HK-2 (cell line): ENCODE measurements at regions not wholly inside any gene's neighbourhood (a gene's known extent, or its start where the extent isn't known, plus 50 kb on each side); places are given as distances from the start of the nearest gene placed in this dataset.
"Not testable (repeated sequence)": the region's sequence is repeated elsewhere in the genome, so short reads cannot be mapped to it uniquely, and the experiment has no call there.

ENCODE experiments used
- DNase-seq: peaks from one replicate; pipeline ENCODE4 v3.0.0-alpha.2; 2018; ENCODE audit not compliant: unreplicated experiment

DNA sequence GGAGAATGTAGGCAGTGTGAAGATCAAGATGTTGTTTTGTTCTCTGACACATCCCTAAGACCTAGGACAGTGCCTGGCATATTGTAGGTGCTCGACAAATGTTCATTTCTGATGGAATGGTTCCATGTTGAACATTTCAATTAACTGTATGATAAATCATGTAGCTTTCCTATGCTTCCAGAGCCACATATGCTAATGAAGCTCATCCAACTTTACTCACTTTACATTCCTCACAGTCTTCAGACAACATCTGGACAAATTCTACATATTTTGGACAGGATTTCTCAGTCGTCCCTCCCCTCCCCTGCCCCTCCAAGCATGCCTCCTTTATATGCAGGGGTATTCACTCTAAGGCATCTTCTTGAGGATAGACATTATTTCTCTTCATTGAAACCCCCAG is 177.9 kb downstream of the BLID start:
- no peak for DNase-seq

DNA sequence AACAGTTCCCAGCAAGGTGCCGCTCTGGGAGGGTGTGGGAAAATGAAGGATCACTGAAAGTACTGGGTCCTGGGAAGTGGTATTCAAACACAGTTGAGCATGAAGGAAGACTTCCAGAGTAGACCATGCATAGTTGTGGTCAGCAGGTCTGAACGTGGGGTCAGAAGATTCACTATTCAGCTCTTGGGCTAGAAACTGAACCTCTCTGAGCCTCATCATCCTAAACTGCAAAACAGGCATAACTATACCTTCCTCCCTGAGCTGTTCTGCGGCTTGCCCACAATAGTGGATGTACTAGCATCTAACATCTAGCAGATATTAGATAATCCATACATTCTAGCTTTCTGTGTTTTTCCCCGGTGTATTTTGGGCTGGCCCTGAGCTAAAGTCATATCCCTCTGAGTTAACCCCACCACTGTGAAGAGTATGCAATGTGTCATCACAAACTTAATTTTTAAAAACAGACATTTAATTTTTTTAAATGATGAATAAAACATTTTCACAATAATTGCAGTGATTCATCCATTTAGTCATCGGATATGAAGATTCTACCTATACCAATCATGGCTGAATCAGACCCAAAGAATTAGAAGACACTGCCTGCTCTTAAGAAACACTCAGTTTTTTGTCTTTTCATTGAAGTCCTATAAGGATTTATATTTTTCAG is 179.1 kb downstream of the BLID start:
- no peak for DNase-seq

DNA sequence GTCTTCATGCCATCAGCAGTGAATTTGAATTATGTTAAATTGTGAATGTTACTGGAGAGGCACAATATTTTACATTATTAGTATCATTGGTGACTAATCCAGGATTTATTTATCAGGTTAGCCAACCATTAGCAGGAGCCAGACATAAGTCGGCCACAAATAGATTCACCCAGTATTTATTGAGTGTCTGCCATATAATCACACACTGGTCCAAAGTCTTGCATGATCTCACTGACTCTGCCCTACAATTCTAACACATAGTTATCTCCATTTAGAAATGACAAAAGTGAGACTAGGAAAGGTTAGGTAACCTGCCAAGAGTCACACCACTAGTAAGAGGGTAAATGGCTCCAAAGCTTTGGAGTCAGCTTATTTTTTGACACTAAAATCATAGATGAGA is 179.6 kb downstream of the BLID start:
- no peak for DNase-seq

DNA sequence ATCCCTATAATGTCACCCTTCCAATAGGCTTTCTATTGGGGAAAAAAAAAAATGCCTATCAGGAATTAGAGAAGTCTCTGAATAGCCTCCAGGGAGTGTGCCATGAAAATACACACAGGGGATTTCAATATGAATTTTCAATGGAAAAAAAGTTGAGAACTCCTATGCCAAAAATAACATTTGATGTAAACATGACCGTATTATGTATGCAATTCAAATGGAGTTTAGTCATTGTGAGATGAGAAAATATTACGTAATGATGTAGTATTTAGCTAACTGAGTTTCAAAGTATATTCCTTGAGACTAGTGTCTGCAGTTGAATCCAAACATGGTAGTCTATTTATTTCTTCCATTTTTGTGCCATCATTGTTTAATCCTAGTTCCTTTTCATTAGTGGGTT is 182.3 kb downstream of the BLID start:
- no peak for DNase-seq

DNA sequence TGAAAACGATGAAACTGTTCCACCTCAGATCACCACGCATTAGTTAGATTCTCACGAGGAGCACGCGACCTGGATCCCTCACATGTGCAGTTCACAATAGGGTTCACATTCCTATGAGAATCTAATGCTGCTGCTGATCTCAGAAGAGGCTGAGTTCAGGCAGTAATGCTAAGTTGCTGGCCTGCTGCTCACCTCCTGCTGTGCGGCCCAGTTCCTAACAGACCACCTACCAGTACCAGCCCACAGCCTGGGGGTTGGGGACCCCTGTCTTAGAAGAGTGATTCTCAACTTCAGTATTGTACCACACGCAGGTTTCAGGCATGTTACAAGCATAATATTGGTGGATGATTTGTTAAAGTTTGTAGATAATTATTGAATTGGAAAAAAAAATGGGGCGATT is 182.7 kb downstream of the BLID start:
- no peak for DNase-seq

DNA sequence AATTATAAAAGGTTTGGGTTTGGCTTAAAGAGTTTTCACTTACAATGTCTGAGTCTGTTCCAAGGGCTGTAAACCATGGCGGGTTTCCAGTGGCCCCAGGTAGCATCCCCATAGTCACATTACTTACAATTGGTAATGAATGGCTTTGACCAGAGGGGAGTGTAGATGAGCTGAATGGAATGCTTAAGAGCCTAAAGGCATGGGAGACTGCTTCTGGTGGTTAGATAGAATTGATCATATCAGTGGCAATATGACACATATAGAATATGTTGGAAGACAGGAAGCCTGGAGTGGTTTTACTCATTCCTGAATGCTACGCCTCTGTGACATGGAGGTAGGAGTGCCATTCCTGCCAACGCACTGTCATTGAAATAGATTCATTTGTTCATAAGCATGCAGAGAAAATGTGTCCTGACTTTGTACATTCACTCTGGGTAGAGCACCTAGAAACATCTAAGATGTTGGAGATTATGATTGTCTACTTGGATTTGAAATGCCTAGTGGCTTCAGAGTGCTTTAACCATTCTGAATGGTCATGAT is 183.3 kb downstream of the BLID start:
- DNase-seq, result no peak

DNA sequence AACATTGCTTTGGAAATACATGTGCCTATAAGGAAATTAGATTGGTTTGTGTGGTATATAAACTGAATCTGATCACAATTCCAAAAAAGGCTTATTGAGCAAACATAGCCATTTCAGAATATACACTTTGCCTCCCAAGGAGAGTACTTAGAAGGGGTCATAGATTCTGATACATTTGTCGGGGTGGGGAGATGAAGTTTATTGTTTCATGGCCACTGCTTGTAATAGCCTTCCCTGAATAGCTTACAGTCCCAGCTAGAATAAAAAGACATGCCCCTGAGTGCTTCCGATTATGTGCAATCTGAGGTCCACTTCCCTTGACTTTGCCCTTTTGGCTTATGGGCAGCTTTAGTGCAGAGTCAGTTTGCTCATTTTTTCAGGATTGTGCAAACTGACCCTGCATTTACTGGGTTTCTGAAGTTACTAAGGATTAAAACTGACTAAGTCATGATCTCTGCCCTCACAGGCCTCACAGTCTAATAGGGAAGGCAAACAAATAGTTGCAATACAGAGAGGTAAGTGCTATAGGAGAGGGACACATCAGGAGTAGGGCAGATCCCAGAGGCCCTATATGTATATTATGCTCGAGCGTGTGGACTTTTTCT is 184.2 kb downstream of the BLID start:
- DNase-seq, result no peak

DNA sequence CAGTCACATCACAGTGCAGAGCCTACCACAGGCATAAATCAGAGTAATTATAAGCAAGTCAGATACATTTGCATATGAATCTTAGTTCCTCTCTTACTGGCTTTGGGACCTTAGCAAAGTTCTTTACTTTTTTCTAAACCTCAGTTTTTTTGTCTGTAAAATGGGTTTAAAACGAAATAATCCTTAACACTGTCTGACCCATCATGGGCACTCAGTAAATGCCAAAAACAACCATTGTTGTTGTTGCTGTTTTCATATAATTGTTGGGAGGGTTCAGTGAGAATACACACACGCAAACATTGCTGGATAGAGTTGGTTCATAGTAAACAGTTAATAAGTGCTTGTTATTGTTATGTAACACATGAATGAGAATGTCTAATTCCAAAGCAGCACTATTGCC is 184.9 kb downstream of the BLID start:
- no peak for DNase-seq

DNA sequence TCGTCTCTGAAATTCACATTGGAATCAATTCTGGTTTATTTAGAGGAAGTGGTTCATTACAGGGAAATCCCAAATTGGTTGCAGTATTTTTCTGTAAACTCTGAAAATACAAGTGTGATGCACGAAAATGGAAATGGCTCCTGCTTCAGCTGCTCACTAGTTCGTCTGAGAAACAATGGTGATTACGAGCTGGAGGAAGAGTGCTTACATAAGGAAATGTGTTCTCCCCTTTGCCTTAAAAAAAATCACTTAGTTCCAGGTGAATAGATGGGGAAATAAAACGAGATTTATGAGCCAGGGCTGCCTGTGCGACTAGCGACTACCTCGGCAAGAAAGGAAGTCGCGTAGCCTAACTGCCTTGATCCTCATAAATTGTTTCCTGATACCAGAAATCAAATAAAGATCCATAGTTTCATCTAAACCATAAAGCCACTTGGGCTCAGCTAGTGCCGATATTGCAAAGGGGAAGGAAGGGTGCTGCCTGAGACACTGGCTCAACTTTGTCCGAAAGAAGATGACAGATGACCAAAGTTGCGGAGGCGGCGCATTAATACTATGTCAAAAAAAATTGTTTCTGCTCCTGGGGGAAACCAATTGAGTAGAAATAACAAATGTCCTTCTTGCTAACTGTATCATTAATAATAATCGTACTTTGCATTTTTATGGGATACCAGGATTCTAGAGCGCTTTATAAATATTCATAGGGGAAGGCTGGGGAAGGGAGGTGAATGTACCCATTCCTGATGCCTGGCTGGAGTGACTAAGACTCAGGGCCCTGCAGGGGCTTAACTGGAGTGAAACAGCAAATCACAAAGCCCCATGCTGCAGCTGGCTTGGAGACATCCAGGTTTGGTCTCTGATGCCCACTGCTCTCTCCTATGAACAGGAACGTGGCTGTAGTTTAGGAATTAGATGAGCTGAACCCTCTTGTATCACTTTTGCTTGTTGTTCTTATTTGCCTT is 185.7 kb downstream of the BLID start:
- no peak for DNase-seq

DNA sequence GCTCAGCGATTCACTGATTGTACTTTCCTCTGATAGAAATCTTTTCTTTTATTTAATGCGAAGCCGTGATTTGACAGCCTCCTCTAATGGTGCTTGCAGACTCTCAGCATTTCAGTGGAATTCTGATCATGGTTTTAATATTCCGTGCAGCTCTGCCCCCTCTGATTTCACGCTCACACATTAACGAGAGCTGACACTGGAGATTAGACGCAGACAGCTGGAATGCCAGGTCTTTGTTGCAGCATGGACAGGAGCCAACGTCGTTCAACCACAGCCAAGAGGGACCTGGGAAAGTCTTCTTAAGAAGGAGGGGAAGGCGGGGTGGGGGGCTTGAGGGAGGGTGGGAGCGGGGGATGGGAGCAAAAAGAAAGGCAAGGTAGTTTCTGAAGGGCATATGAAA is 186.4 kb downstream of the BLID start:
- no peak for DNase-seq

DNA sequence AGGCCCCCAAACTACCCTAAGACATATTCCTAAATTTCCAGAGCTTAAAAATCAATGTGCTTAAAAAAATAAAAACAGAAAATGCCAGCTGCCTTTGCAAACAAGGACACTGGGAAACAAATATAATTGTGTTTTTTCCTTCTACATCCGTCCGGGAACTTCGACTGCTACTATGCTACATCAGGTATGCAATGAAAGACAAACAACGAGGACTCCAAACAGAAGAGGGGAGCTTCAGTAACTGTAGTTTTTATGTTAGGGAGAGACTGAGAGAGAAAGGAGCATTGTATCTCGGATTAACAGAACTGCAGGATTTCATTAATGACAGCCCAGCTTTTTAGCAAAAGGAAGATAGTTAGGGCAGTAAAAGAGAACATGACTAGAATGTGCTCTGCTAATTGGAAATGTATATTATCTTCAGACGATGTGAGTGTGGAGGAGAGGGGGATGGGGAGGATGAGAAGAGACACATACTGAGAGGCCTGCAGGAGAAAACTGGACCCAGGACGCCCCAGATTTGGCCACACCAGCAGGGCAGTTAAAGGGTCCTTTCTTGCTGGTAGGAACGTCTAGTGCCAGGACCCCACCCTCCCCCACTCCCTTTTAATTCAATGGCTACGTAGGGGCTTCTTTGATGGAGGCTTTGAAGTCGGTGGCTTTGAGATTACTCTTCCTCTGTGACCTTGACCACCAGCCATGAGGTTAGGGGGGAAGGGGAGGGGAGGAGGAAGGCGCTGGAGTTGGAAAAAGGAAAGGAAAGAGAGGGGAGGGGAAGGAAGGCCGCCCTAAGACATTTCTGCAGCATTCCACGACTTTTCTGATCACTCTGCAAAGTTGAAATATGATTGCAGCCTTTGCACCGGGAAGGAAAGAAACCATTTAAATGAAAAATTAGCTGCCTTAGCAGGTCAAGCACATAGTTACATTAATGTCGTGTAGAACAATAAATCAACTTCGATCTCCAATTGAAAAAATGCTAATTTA is 187.1 kb downstream of the BLID start:
- no peak for DNase-seq

DNA sequence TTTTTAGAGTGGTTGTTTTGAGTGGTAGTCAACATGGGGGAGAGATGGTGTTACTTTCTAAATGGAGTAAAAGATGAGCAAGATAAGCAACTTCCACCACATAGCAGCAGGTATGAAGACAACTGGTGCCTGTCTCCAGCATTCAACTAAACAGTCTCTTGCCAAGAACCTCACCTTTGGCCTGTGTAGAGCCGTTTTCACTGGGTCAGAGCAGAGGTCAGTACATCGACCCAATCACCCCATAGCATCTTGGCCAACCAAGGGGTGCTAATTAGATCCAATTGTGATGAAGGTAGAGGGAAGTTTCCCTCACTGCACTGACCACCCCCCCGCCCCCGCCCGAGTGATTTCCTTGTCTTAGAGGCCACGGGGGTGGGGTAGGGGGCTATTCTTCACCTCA is 188.2 kb downstream of the BLID start:
- DNase-seq, result no peak

DNA sequence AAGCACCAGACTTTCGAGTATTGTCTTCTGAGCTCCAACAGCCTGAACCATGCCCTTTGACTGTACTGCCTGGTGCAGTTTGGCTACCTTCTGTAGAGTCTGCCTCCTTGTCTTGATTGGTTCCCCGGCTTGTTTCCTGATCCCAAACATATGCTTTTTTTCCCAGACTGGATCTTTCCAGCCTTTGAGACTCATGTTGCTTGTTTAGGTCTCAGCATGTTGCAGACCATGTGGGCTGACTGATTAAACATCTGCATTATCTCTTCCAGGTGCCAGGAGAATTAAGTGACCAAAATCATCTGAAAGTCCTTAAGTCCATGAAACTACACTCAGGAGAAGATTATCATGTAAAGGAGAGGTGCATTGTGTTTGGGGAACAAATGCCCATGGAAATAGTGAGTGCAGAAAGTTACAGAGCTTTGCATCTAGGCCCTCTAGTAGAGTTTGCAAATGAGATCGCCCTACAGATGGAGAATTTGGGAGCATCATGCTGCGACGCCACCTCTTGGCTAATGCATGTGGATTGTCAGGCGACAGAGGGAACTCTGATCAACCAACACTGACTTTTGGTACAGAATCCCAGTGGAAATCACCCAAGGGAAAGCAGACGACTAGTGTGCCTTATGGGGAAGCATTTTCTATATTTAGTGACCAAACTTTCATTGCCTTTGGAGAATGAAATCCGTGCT is 188.8 kb downstream of the BLID start:
- DNase-seq, result no peak

DNA sequence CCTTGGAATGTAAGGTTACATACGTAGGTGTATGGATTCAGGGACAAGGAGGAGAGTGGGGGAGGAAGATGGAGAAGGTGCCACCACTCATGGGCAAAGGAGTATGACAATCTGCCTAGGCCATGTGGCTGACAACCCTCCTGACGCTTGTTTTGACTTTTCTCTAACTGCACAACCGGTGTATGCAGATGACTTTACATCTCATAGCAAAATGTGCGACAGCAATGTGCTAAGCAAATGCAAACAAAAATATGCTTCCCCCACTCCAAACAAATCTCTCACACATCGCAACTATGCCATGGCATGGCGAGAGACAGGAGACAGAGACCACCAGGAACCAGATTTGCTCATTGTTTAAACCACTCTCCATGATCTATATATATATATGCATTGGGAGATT is 191.8 kb downstream of the BLID start:
- no peak for DNase-seq

DNA sequence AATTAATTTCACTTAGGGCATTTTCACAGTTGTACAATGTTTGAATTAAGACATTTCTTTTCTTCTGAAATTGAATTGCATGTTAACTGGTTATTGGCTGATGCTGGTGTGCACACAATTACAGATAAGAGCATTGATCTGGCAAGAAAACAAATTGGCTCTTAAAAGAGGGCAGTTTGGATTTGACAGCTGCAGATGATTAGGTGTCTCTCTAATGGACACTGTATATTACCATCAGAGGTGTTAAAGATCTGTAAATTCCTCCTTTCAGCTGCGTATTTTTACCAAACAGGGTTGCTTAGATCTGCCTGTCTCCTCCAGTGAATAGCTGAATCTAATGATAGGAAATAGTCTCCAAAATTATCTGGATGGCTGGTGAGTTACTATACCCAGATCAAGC is 198.5 kb downstream of the BLID start:
- DNase-seq, result no peak

DNA sequence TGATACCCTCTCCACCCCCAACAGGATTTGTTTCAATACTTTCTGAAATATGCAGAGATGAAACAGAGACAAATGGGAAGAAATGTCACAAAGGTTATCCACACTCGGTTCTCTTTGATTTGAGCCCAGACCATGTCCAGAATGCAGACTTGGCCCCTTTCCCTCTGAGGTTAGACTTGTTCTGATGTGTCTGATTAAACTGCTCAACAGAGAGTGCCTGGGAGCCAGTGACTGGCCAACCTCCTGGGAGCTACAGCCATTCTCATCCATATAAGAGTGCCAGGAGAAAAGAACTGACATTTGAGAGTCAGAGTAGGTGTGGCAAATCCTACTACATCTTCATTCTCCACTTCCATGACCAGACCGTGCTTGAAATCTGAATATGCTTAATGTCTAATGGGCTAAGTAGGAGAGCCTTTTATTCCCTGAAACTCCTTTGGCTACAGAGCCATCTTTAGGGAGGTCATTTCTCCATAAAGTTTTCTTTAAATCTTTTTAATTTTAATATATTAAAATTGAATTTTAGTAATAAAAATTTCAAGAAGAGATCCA is 201.4 kb downstream of the BLID start:
- DNase-seq, result no peak

DNA sequence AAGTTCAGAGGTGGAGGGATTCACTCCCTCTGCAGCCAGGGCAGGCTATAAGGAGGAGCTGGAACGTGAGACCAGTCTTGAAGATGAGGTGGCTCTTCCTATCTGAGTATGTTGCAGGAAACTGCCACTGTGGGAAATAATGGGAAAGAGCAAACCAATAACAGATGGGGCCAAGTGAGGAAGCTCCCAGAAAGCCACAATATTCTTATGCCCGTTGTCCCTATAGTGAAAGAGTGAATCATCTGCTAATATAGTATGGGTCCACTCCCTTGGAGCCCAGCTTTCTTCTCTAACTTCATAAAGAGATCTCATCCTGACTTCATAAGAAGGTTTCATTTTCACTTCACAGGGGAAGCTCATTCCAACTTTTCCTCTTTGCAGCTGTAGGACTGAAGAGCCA is 206.4 kb downstream of the BLID start:
- DNase-seq, result no peak

DNA sequence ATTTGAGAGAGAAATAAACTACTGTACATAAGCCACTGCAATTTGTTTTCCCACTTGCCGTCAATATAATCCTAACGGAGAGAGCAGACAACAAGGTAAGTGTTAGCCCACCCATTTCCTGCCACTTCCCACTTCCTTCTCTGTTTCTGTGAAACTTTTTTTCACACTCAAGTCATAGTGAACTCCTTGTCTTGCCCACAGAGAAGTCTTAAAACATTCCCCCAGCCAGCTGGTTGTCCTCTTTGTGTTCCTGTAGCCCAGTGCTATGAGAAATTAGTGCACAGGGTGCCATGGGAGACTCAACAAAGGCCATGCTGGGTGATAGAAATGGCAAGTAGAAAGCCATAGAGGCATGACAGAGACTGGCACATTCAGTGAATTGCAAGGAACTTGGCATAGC is 208.6 kb downstream of the BLID start:
- DNase-seq, result no peak

DNA sequence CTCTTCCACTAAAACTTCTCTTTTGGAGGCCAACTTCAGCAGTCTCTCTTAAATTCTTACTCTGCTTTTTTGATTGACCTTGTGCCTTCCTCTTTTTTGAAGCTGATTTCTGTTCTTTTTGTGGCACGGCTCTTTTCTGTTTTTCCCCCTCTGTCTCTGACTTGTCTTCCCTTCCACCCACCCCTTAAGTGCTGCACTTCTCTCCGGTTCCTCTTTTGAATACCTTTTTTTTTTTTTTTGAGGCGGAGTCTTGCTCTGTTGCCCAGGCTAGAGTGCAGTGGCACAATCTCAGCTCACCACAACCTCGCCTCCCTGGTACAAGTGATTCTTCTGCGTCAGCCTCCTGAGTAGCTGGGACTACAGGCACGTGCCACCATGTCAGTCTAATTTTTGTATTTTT is 211.9 kb downstream of the BLID start:
- DNase-seq, result no peak

DNA sequence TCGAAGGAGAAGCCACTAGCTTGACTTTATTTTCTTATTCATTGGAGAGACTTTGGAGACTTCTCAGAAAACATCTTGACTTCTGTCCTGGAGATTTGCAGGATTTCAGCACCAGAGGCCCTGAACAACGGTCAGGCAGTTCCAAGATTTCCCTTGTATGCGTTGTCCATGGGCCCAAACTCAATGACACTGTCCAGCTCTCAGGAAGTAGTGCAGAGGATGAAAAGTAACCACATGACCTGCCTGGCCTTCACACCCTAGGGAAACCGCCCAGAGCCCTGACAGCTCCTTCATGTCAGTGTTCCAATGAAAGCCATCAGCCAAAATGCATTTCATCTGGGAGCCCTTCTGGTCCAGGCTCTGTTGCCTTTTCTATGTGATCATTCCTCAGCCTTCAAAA is 214.1 kb downstream of the BLID start:
- DNase-seq, result no peak

DNA sequence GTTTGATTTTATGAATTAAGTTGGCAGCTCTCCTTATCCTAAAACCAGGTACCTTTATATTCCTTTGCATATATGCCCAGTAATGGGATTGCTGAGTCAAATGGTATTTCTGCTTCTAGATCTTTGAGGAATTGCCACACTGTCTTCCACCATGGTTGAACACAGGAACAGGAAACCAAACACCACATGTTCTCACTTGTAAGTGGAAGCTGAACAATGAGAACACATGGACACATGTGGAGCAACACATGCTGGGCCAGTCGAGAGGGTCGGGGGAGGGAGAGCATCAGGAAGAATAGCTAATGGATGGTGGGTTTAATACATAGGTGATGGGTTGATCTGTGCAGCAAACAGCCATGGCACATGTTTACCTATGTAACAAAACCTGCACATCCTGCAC is 214.6 kb downstream of the BLID start:
- DNase-seq, result not testable (repeated sequence)
